ENCODE measurements at regions not wholly inside any gene's neighbourhood (a gene's known extent, or its start where the extent isn't known, plus 50 kb on each side); places are given as distances from the start of the nearest gene placed in this dataset.

- no peak for FAIRE-seq
Observed at GRCh38 chr10:8919280-8919679, 864.8 kb downstream of the GATA3 start.

DNA sequence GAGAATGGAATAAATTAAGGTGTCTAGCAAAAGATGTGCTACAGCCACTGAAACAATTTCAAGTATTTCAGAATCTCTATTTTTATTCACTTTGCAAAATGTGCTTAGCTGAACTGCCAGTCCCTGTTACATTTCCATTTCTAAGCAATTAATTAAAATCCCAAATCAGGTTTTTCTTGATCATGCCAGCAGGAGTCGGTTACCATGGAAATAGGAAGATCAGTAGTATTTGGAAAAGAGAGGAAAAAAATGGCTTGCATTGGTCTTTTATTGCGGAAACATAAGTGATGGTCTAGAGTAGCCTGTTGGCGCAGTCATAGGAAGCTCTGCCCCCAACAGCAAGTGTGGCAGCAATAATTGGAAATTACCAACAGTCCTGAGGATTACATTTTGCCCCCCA is 867.1 kb downstream of the GATA3 start:
- FAIRE-seq, result no peak

- no peak for FAIRE-seq
Observed at GRCh38 chr10:8923096-8923495, 868.6 kb downstream of the GATA3 start.

DNA sequence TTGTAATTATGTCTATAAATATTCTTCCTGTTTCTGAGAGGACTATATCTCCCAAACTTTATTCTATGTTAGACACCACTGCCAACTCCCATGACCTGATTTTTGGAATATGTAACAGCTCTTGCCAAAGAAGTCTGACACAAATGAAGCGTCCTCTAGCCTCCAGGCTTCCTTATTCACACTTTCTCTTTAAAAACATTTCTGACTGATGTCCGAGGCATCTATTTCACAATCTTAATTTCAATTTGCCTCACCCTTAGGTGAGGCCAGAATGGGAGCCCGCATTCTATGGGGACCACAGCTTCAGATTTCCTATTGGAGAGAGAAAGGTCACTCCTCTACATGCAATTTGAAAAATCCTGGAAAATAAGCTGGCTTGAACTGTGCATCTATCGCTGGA is 873.2 kb downstream of the GATA3 start:
- FAIRE-seq, result no peak

- FAIRE-seq, result no peak
Observed at GRCh38 chr10:8946451-8946850, 892.0 kb downstream of the GATA3 start.

- FAIRE-seq, result no peak
Observed at GRCh38 chr10:8950978-8951377, 896.5 kb downstream of the GATA3 start.

DNA sequence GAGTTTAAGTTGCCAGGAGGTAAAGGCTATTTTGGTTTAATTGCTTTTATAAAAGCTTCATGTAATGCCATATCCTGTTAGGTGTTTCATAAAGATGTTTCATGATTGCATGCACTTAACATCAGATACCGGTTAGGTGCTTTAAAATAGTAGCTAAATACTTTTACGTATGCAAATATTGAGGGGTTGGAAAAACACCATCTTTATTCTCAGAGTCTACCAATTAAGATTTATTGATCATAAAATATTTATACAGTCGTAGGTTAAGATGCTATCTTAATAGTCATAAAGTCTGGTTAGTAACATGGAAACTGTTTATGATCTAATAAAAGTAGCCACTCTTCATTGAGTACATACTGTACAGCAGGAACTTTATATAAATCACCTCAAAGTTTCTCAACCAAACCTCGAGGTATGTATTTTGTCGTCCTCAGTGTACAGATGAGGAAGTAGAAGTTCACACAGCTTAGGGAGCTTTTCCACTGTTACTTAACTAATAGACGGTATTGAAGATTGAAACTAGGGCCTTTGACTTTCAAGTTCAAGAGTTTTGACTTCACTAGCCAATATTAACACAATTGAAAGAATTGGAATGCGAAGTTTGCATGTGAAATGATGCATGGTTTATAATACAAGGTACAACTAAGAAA is 897.1 kb downstream of the GATA3 start:
- FAIRE-seq, result no peak

GRCh38 chr10:8956400-8956799 is 901.9 kb downstream of the GATA3 start:
- no peak for FAIRE-seq

GRCh38 chr10:8962249-8962648 is 907.8 kb downstream of the GATA3 start:
- FAIRE-seq, result no peak

DNA sequence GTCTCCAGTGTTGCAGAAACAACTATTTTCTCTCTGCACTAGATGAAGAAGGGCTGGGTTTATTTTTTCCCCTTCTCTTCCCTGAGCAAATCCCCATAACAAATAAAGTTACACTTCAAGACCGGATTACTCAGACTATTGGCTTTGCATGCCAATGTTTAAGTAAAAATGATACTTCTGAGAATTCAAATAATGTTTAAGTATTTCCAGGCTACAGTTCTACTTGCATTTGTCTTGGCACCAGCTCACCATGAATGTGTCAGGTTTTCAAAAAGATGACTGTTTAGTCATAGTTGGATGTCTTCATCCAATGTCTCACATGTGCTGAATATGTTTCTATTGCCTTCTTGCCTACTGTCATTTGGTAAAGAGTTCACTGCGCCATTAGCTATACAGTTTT is 912.6 kb downstream of the GATA3 start:
- FAIRE-seq, result no peak

DNA sequence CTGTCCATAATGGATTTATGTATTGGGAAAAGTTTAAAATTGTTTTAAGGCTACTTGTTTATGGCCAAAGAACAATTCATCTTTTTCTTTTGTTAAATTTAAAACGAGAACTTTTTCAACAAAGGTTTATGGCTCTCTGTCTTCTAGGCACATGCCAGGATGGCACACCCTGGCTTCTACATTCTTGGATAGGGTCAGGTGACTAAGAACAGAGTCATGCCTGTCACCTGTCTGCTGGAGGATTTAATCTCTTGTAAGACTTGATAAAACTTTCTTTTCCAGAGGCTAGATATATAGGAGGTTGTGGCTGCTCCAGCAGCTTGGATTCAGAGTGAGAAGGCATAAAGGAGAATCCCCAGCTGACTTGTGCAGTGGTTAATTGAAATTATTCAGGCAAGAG is 915.4 kb downstream of the GATA3 start:
- no peak for FAIRE-seq

GRCh38 chr10:8975535-8975934 is 921.0 kb downstream of the GATA3 start:
- FAIRE-seq, result no peak

DNA sequence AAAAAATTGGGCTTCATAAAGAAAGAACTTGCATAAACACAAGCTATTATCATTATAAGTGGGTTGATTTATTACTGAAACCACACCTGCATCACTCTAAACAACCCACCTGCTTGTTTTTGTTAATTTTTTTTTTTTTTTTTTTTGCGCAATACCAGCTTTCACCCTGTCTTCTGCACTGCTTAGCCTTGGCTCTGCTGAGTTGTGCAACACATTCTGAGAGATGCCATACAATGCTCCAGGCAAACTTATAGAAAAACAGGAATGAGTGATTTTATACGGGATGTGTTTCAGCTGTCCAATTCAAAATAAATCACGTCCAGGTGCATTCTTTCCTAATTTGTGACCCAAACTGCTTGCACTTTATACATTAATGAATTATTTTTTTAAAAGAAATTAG is 923.6 kb downstream of the GATA3 start:
- no peak for FAIRE-seq

DNA sequence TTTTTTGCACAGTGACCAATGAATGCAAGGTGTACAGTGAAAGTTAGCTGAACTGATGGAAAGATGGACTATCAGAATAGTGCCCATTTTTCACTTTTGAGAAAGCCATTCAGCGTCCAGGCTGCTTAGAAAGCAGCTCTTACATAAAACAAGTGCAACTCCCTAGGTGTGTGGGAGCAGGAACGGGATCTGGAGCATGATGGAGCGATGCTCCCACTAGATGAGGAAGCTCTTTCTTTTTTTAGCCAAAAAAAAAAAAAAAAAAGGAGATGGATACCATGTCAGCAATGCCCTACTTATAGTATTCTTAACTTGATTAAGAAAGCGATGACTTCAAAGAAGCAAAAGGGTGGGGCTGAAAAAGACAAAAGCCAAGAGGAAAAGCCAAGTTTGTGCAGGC is 925.5 kb downstream of the GATA3 start:
- no peak for FAIRE-seq

DNA sequence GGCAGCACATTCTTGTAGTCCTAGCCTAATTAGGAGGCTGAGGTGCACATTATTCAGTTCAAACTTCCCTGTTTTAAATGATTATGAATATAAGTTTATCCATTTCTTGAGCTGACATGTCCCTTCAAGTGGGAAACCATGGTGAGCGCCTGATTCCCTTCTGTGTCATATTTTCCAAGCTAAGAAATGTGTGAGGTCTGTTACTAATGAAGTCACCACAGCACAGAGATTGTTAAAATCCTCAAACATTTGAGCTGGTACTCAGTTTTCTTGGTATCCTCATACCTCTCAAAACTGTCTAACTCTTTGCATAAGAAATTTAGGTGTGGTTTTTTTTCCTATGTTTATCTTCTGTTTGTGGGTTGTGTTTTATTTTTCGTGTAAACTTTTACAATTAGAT is 926.8 kb downstream of the GATA3 start:
- FAIRE-seq, result no peak

GRCh38 chr10:8985651-8986050 is 931.2 kb downstream of the GATA3 start:
- FAIRE-seq, result no peak

DNA sequence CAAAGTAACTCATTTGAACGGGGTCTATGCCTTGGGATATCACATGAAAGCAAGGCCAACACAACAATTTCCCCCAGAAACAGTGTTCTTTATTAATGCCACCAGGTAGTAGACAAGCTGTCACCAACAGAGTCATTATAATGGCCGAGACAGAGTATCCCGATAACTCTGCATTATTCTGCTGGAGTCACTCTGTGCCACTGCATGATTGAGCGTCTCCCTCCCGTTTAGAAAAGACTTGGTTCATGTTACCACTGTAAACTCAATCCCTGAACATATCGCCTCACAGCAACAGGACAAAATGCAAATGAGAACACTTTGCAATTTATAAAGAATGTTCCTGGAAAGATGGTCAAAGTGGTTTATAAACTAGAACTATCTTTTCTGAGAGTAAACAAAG is 932.5 kb downstream of the GATA3 start:
- no peak for FAIRE-seq

DNA sequence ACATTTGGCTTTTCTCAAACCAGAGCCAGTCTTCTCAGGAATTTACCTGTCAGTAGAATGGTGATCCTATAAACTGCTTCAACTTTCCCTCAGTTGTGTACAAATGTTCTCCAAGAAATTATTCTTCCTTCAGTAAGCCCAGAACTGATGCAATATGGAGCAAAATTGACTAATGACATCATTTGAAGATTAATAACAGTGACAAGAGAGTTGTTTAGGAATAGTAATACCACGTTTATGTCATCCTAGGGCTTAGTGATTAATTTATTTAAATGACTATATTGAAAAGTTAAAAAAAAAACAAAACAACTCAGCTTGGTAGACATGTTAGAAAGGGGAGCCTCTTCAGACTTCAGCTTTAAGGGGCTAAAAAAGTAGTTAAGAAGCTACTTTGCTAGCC is 933.2 kb downstream of the GATA3 start:
- FAIRE-seq, result no peak

- no peak for FAIRE-seq
Observed at GRCh38 chr10:8990280-8990987, 935.9 kb downstream of the GATA3 start.

DNA sequence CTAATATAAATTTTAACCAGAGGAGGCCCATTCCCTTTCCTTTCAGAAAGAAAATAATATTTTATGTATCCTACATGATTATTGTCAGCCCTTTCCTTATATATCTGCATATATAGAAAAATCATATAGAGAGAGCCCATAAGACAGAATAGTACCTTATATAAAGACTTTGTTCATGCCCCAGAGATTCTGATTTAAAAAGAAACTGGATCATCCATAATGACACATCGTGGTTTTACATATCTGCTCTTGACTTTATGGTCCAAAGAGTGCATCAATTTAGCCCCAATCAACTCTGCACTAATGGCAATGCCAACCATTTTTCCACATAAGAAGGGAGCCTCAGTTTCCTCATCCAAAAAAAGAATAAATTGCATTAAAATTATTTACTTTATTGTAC is 937.5 kb downstream of the GATA3 start:
- no peak for FAIRE-seq

DNA sequence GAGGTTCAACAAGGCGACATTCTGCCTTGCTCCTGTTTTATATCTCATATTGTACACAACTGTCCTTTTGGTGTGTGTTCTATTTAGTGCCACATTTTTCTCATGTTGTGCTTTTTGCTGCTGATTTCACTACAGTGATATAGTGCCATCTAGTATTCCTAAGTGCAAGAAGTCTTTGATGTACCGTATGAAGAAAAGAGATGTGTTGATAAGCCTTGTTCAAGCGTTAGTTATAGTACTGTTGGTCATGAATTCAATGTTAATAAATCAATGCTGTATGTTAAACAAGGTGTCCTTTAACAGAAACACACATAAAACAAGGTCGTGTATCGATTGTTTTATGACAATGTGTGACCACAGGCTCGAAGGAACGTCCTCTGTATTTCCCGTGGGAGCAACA is 939.4 kb downstream of the GATA3 start:
- no peak for FAIRE-seq

- no peak for FAIRE-seq
Observed at GRCh38 chr10:8998751-8999150, 944.3 kb downstream of the GATA3 start.

DNA sequence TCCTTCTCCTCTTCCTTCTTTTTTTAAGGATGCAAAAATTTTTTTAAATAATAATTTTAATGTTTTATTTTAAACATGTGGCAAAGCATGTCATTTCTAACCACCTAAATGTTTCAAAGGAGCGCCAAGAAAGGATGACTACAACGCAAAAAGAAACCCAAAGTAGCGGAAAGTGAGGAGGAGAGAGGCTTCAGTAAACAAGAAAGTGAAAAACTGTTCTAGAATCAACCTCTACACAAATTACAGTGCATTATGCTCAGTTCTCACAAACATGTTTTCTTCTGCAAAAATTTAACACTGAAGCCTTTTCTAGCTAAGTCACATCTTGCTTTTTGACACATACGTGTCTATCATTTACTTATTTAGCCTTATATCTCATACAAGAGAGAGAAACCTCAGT is 948.6 kb downstream of the GATA3 start:
- FAIRE-seq, result no peak

GRCh38 chr10:9004736-9005135 is 950.2 kb downstream of the GATA3 start:
- FAIRE-seq, result no peak

GRCh38 chr10:9009505-9009904 is 955.0 kb downstream of the GATA3 start:
- no peak for FAIRE-seq
